GM12872 (cell line): ENCODE measurements at regions not wholly inside any gene's neighbourhood (a gene's known extent, or its start where the extent isn't known, plus 50 kb on each side); places are given as distances from the start of the nearest gene placed in this dataset.

Experiments
- CTCF ChIP-seq: IDR thresholded peaks from 3 replicates; pipeline ENCODE4 v1.5.1; 2011; ENCODE audit warnings: low read depth, mild to moderate bottlenecking, low read length, moderate library complexity; ENCODE audit not compliant: insufficient read depth

- TF ChIP-seq CTCF = no peak
Measured at GRCh38 chr5:123813937-123814624, 302.1 kb downstream of the CSNK1G3 start.

DNA sequence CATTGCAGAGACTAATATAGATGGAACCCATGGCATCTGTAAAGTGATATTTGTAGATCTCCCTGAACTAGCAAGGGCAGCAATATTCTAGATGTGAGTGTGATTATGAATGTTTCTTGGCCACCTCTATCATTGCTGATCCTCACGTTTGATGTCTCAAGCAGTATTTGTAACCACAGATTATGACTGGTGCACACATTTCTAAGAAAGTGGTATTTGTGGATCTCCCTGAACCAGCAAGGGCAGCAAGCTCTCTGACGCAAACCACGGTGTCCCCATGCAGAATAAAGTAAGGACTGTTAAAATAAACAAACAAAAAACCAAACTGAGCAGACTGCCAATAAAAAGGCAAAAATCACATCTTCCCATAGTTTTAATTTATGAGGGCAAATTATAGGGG lies 301.3 kb downstream of the CSNK1G3 start:
- TF ChIP-seq CTCF = no peak

- no peak for TF ChIP-seq CTCF
Measured at GRCh38 chr5:123811831-123812230, 299.9 kb downstream of the CSNK1G3 start.

- TF ChIP-seq CTCF = no peak
Measured at GRCh38 chr5:123810746-123811340, 298.9 kb downstream of the CSNK1G3 start.

- TF ChIP-seq CTCF = no peak
Measured at GRCh38 chr5:123810253-123810652, 298.3 kb downstream of the CSNK1G3 start.

DNA sequence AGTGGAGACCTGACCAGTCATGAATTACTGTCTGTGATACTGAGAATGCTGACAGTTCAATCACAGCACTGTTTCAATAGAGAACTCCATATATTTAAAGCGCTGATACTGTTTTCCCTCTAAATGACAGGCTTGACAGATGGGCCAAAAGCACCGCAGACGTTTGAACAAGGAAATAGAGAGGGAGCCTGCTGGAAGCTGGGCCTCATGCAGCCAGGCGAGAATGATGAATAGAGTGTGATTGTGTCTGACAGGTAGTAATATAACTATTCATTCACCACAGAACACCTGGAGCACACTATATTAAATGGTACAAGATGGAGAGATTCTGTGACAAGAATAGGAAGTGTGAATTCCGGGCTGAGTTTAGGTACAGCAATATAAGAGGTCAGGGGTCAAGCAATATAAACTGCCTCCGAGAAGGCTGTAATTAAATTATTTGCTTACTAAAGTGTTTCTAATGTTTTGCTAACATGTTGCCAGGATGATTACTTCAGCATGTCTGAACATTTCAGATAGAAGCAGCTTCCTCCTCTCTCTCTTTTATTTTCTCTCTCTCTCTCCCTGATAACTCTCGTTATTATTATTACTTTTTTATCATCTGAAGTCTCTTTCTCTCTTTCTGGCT lies 297.7 kb downstream of the CSNK1G3 start:
- no peak for TF ChIP-seq CTCF

GRCh38 chr5:123808461-123809380 lies 296.7 kb downstream of the CSNK1G3 start:
- TF ChIP-seq CTCF = no peak
